ENCODE measurements at regions not wholly inside any gene's neighbourhood (a gene's known extent, or its start where the extent isn't known, plus 50 kb on each side); places are given as distances from the start of the nearest gene placed in this dataset.
"Not testable (repeated sequence)": the region's sequence is repeated elsewhere in the genome, so short reads cannot be mapped to it uniquely, and the experiment has no call there.

DNA sequence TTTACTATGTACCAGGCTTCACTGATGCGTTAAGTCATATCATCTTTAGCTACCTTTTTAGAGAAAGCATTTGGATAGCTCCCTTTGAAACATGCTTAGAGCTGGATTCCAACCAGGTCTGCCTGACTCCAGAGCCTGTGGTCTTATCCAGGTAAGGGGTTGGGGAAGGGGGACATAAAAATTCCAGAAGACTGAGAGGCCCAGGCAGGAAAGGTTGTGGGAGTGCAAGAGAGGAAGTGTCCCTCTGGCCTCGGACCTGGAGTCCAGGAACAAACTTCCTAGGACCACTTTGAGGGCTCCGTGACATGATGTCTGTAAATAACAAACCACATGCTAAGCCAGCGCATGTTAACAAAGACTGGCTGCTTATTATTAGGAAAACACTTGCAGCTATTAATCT is 163.0 kb upstream of the KCNG1 start:
- no peak for DNase-seq (ENCODE audit: low spot score)

DNA sequence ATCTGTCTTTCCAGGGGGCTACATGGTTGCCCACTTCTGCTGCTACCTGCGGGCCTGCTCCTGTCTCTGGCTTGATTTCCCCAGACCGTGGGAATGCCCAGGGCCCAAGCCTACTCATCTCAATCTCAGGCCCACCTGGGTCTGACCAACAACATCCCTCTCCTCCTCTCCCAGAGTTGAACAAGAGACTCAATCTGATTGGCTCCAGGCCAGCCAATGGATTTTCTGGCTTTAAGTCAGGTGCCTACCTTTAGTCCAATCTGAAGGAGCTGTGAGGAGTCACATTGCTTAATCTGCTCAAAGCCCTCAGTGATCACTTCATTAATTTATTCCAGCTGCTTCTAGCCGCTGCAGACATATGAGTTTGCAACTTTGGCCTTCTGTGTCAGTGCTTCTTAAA is 162.4 kb upstream of the KCNG1 start:
- DNase-seq (ENCODE audit: low spot score), result no peak

DNA sequence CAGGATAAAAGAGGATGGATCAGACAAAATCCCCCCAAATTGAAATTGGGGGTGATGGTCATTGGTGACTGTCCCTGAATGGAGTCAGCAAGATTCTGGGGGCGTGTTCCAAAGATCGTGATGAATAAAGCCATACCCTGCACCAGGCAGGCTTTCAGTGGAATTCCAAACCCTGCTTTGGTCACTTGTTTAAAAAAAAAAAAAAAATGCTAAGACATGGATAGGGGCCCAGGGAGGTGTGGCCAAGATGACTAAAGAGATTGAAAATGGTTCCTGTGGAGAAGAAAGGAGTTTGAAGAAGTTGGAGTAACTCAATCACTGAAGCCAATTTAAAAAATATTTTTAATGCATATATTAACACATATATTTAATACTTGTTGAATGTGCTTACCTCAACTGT is 161.4 kb upstream of the KCNG1 start:
- DNase-seq (ENCODE audit: low spot score), result no peak

DNA sequence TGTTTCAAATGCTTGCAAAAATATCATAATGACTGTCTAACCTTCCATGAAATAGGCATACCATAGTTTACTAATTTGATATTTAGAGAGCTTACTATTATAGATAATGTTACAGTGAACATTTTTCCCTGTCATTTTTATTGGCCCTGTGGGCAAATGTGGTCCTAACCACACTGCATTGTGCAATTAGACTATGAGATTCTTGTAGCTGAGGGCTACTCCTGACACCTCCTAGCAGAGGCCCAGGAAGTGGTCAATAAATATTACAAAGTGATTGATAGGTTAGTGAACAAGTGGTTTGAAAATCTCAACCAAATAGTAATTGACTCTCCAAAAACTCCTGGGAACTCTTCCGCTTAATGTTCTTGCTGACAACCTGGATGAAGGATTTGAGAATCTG is 160.5 kb upstream of the KCNG1 start:
- DNase-seq (ENCODE audit: low spot score), result no peak

DNA sequence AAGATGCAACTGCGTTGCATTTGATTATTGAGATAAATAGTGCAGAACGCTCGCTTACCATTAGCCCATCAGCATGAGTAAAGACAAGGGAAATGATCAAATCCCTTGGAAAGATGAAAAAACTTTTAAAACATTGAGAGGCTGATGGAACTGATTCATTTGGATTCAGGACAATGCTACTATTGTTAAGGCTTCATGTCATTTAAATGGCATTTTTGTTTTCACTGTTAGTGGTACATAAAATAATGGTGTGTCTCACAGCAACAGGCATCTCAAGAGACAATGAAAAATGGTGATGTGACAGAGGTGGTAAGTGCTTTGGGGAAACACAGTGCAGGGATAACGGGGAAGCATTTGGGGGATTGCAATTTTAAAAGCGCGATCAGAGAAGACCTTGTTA is 159.7 kb upstream of the KCNG1 start:
- no peak for DNase-seq (ENCODE audit: low spot score)

DNA sequence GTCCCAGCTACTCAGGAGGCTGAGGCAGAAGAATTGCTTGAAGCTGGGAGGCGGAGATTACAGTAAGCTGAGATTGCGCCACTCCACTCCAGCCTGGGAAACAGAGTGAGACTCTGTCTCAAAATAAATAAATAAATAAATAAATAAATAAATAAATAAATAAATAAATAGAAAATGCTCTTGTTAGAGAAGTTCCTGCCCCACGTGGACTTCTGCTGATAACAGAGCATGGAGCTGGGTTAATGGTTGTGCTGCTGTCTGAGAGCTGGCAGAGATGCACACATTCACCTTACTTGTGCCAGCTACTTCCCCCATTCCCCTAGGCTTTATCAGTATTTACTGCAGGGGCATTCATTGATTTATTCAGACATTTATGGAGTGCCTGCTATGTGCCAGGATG is 155.2 kb upstream of the KCNG1 start:
- DNase-seq (ENCODE audit: low spot score), result no peak

DNA sequence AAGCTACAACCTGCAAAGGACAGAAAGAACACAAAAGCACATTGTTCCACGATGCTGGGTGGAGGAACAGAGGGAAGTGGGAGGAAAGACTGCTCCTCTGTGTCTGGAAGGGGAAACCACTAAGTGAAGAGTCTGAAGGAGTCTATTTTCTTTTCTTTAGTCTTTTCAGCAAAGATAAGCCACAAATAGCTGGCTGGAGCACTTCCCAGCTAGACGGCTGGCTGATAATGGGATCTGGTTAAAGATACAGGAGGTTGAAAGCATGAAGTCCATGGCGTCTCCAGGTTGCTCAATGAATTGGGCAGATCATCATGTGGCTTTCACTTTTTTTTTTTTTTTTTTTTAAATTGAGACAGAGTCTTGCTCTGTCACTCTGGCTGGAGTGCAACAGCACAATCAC is 154.0 kb upstream of the KCNG1 start:
- DNase-seq (ENCODE audit: low spot score), result no peak

DNA sequence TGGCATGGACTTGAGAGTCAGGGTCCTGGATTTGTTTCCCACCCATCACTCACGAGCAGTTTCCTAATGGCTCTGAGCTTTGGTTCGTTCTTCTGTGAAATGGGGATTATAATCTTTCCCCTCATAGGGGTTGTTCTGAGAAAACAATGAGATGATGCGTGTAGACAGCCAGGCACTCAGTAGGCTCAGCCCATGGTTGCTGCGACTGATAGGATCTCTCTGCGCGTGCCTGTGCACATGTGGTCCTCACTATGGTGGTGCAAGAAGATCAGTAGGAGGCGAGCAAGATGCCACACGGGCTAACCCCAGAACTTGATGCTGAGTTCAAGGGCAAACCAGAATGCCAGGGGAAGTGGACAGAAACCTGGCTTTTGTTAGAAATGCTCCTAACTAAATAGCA is 153.5 kb upstream of the KCNG1 start:
- DNase-seq (ENCODE audit: low spot score), result no peak

DNA sequence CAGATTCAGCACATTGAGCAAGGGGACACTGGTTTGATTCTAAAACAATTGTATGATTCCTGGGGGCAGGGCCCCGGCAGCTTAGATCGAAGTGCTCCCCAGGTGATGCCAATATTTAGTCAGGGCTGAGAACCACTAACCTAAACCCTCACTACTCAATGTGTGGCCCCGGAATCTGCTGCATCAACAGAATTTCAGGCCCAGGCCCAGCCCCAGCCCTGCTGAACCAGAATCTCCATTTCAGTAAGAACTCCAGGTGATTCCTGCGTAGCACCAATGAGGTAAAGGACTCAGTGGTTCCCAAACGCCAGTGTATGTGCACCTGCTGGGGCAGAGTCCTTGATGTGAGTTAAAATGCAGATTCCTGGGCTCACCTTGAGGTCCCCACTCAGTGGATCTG is 152.8 kb upstream of the KCNG1 start:
- DNase-seq (ENCODE audit: low spot score), result no peak

DNA sequence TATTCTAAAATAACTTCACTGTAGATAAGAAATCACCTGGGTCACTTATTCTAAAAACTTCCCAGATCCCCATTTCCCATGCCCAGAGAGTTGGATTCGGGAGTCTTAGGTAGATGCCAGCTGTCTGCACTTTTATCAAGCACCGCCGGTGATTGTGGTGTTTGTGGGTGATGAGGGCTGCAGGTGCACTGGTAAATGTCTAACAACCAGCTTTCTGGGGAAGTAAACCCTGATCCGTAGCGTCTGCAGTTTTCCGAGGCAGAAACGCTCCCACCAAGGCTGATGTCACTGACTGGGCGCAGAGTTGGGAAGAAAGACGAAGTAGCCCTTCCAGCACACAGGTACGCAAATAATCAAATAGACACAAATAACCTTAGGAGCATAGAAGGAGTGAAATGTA is 152.2 kb upstream of the KCNG1 start:
- no peak for DNase-seq (ENCODE audit: low spot score)

DNA sequence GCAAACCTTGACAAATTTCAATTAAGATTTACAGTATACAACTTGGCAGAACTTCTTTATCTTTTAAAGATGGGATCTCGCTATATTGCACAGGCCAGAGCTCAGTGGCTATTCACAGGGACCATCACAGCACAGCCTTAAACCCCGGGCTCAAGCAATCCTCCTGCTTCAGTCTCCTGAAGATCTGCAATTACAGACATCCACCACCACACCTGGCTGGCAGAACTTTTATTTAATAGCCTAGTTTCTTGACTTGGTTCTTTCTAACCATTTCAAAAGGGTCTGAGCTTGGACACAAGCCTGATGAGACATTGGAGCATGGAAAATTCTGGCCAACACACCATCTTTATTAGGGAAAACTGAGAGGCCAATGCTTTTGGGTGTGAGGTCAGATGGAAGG is 151.6 kb upstream of the KCNG1 start:
- DNase-seq (ENCODE audit: low spot score), result no peak

DNA sequence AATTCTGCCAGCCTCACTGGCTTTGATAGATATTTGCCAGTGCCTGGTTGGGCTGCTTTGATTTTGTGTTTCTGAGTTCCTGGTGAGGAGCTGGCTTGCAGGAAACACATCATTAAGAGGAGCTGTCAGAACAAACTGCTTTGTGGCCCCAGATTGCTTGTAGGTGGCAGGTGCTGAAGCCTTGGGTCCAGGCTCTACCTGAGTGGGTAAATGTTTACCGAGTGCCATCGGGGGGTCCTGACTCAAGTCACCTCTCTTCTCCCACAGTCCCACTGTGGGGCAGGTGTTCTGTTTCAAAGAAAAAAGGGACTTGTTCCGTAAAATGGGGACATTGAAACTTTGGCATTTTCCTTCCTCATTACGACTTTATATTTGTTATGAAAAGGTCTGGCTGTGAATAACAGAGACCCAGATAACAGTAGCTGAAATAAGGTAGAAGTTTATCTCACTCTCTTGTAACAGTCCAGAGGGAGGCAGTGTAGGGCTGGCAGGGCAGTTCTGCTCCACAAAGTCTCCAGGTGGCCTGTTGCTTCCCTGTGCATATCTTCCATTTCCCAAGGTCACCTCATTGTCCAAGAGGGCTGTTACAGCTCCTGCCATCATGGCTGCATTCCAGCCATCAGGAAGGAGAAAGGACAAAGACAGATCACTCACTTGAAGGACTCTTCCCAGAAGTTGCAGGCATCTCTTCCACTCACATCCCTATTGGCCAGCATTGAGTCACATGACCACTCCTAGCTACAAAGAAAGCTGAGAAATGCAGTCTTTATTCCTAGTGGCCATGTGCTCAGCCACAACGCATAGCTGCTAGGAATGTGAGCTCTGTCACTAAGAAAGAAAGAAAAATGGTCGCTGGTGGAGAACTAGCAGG is 149.9 kb upstream of the KCNG1 start:
- no peak for DNase-seq (ENCODE audit: low spot score)

DNA sequence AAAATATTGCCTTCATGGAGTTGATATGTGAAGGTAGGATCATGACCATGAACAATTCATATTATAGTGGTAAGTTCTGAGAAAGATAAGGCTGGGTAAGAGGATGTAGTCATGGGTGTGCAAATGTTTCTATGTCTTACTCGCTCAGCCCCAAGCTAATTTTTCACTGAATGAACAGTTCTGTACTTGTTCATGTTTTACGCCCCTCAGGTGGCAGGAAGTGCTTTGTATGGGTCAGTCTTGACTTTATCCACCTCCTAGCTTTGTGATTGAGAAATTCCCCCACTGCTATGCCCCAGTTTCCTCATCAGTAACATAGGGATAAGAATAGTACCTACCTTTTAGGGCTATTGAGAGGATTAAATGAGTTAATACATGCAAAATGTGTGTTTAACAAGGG is 148.2 kb upstream of the KCNG1 start:
- DNase-seq (ENCODE audit: low spot score), result no peak

DNA sequence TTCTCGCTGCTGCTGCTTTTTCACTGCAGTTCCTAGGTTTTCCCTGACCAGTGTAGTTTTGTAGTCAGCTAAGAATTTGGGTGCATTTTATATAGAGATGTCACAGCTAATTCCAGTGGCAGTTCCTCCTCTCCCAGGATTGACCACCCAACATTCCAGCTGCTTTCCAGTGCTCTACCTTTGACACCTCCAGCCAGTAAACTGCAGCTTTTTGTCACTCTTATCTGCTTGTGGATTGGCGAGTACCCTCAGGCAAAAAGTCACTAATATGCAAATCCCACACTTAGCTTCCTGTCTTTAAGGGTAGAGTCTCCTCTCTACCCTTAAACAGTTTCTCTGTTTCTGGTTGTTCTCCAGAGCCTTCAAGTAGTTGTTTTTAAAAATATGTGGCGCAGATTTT is 146.9 kb upstream of the KCNG1 start:
- no peak for DNase-seq (ENCODE audit: low spot score)

DNA sequence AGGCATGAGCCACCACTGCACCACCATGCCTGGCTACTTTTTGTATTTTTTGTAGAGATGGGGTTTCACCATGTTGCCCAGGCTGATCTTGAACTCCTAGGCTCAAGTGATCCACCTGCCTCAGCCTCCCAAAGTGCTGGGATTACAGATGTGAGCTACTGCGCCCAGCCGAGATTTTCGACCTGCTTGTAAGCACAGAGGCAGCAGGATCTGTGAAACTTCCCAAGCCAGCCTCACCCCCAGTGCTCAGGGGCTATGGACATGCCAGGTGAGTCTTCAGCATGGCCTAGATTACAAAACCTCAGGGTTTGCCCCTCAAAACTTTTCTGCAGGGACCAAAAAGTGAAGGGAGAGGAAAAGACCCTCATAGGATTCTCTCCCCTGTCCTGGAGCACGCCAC is 145.0 kb upstream of the KCNG1 start:
- not testable (repeated sequence) for DNase-seq (ENCODE audit: low spot score)

DNA sequence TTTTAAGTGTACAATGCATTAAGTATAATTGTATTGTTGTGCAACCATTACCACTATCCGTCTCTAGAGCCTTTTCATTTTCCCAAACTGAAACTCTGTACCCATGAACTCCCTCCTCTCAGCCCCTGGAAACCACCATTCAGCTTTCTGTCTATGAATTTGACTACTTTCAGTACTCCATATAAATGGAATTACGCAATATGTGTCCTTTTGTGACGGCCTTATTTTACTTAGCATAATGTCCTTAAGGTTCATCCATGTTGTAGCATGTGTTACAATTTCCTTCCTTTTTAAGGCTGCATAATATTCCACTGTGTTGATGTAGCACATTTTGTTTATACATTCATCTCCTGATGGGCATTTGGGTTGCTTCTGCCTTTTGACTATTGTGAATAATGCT is 143.6 kb upstream of the KCNG1 start:
- no peak for DNase-seq (ENCODE audit: low spot score)

DNA sequence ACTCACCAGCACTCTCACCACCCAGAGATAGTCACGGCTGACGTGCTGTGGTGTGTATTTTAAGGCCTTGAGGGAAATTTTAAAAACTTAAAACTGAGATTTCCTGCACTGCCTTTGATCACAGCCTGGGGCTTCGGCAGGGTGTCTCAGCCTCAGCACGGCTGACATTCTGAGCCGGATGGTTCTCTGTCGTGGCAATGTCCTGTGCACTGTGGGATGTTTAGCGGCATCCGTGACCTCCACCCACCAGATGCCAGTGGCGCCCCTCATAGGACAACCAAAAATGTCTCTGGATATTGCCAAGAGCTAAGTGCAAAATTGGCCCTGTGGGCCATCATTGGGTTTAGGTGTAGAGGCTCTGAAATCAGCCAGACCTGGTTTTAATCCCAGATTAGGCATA is 142.2 kb upstream of the KCNG1 start:
- DNase-seq (ENCODE audit: low spot score), result no peak

DNA sequence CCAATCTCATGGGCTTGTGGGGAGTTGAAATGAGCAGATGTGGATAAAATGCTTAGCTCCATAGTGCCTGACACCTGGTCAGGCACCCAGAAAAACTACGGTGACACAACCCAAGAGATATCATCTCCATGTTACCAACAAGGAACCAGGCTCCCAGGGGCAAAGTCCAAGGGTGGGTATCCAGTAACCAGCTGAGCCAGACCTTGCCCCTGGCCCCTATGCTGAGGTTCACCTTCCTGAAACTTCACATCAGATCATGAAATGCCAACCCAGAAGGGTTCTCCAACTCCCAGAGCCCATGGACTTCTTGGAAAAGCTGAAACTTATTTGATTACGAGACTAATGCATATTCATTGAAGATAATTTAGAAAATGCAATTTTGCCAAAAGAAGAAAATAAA is 141.8 kb upstream of the KCNG1 start:
- no peak for DNase-seq (ENCODE audit: low spot score)

DNA sequence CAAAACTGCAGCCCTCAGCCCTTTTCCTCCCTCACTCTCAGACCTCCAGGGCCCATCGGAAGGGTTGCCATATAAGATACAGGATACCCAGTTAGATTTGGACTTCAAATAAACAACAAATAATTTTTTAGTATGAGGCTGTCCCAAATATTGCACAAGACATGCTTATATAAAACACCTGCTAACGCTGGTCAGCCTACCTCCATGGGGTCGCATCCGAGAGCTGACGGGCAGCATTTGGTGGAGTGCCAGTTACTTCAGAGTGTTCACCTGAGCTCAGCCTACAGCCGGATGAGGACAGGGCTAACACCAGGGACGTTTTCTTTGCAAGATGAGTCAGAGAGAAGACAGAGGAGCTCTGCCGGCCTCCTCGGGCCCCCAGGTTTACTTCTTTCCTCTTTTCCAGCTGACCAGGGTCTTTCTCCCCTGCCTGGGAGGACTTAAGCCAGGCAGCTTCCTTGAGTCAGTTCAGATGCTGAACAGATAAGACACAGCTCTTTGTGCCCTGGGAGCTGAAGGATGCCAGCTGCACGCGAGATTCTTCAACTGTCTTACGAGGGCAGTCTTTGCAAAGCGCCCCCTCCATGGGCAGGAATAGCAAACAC is 141.2 kb upstream of the KCNG1 start:
- no peak for DNase-seq (ENCODE audit: low spot score)

DNA sequence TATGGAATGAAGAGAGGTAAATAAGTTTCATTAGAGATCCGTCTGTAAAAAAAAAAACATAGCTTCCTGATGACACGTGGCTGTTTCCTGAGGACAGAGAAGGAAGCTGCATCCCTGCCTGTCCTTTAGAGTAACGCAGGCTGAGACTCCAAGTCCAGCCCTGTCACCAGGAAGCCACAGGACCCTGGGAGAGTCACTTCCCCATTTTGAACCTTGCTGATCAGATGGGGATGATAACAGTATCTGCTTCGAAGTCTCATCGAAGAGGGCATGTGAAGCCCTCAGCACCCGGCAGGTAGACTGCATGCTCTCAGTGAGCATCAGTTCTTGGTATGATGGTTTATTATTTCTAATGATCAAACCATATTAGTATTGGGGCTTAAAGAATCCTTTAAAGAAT is 139.1 kb upstream of the KCNG1 start:
- DNase-seq (ENCODE audit: low spot score), result no peak

DNA sequence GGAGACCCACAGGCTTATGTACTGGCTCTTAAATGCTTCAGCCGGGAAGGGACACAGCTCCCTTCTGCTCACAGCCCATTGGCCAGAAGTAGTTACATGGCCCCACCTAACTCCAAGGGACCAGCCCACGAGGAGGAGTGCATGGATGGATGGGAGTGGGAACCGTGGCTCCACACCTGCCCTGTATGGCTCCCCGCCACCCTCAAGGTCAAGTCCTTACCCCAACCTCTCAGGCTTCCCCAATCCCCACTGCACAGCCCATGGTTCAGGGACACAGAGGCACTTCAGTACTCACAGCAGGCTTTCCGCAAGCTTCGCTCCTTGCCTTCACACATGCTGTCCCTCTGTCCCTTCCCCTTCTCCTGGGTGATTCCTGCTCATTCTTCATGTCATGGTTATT is 137.9 kb upstream of the KCNG1 start:
- no peak for DNase-seq (ENCODE audit: low spot score)

DNA sequence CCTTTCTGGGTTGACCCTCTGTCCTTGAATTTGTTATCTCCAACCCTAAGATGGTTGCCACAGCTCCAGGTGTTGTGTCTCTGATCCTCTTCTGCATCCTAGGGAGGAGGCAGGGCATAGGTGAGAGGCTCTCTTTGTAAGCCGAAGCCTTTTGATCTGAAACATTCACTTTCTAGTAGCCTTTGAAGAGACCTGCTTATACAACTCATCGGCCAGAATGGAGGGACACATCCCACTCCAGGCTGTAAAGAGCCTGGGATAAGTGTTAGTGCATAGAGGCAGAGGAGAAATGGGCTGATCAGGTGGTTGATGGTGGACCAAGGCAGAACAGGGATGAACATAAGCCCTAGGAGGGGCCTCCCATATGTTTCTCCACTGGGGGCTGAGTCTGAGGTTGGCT is 137.1 kb upstream of the KCNG1 start:
- no peak for DNase-seq (ENCODE audit: low spot score)

DNA sequence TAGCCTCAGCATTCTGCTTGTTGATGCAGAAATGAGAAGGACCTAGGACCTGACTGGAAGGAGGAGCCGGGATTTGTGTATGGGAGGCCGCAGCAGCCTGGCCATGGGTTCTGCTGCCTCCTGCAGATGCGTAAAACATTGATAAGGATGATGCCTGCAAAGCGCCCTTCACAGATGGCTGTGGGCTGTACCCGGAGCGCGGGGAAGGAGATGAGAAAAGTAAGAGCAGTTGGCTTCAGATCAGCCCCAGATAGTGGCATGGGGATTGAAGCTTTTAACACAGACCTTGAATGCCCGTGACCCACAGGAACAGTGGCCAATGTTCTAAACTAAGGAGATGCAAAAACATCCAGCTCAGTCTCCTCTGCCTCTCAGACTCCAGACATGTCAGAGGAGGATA is 136.4 kb upstream of the KCNG1 start:
- no peak for DNase-seq (ENCODE audit: low spot score)

DNA sequence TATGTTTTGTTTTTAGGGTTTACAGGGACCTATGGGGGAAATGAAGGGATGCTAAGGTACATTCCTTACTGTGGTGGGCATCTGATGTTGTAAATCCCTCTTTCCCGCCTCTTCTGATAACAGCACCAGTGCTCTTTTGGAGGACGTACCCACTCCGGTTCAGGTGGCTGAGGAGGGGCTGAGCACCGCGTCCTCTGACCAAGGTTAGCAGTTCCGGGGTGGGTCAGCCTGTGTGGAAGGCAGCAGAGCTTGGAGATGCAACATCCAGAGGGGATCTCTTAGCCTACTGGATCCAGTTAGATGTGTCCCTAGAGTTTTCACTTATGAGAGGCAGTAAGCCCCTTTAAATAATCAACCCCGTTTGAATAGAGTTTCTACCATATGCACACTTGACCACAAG is 135.3 kb upstream of the KCNG1 start:
- DNase-seq (ENCODE audit: low spot score), result no peak
